Neural progenitor cell (in vitro differentiated cells): ENCODE measurements at regions not wholly inside any gene's neighbourhood (a gene's known extent, or its start where the extent isn't known, plus 50 kb on each side); places are given as distances from the start of the nearest gene placed in this dataset.
"Not testable (repeated sequence)": the region's sequence is repeated elsewhere in the genome, so short reads cannot be mapped to it uniquely, and the experiment has no call there.

Experiments
- DNase-seq: peaks from one replicate; pipeline ENCODE4 v3.0.0-alpha.2; 2016; ENCODE audit warnings: low spot score
- H2AFZ ChIP-seq: fragments of 200-600 bp; sonication (generic); replicated peaks from 2 replicates; pipeline ENCODE4 v1.6.1; 2016; ENCODE audit warnings: antibody characterized with exemption
- H3F3A ChIP-seq: fragments of 200-600 bp; sonication (generic); 2 replicates; pipeline ENCODE4 v1.6.1; 2016; ENCODE audit warnings: antibody characterized with exemption, low read depth
- H3K27ac ChIP-seq: fragments of 200-600 bp; sonication (generic); 2 replicates; pipeline ENCODE4 v1.5.1; 2016; ENCODE audit warnings: mild to moderate bottlenecking
- H3K27me3 ChIP-seq: fragments of 200-600 bp; sonication (generic); 2 replicates; pipeline ENCODE4 v1.6.1; 2016; ENCODE audit warnings: mild to moderate bottlenecking, moderate library complexity
- H3K36me3 ChIP-seq: fragments of 200-600 bp; sonication (generic); 2 replicates; pipeline ENCODE4 v1.5.1; 2016
- H3K4me1 ChIP-seq: fragments of 200-600 bp; sonication (generic); 2 replicates; pipeline ENCODE4 v1.6.1; 2016; ENCODE audit warnings: mixed run types
- H3K4me2 ChIP-seq: fragments of 200-600 bp; sonication (generic); 2 replicates; pipeline ENCODE4 v1.6.1; 2016
- H3K4me3 ChIP-seq: fragments of 200-600 bp; sonication (generic); 2 replicates; pipeline ENCODE4 v1.5.1; 2016
- H3K79me2 ChIP-seq: fragments of 200-600 bp; sonication (generic); 2 replicates; pipeline ENCODE4 v1.6.1; 2016; ENCODE audit warnings: low read depth
- H3K9ac ChIP-seq: fragments of 200-600 bp; sonication (generic); 2 replicates; pipeline ENCODE4 v1.6.1; 2016
- H3K9me3 ChIP-seq: fragments of 200-600 bp; sonication (generic); 2 replicates; pipeline ENCODE4 v1.5.1; 2016; ENCODE audit warnings: low read depth
- H4K20me1 ChIP-seq: fragments of 200-600 bp; sonication (generic); 2 replicates; pipeline ENCODE4 v1.6.1; 2016; ENCODE audit warnings: low read depth
- H3K27ac Mint-ChIP-seq: 3 replicates; pipeline ENCODE4 v1.8.0; 2021; ENCODE audit warnings: mixed read lengths
- H3K27me3 Mint-ChIP-seq: 2 replicates; pipeline ENCODE4 v1.8.0; 2022; ENCODE audit warnings: low read depth, mild to moderate bottlenecking, inconsistent platforms, moderate library complexity, mixed read lengths; ENCODE audit not compliant: insufficient read depth
- H3K36me3 Mint-ChIP-seq: 3 replicates; pipeline ENCODE4 v1.8.0; 2021; ENCODE audit warnings: mixed read lengths
- H3K4me1 Mint-ChIP-seq: 3 replicates; pipeline ENCODE4 v1.8.0; 2021; ENCODE audit warnings: mixed read lengths
- H3K4me3 Mint-ChIP-seq: 3 replicates; pipeline ENCODE4 v1.8.0; 2021; ENCODE audit warnings: mild to moderate bottlenecking, moderate library complexity, mixed read lengths
- H3K9me3 Mint-ChIP-seq: 3 replicates; pipeline ENCODE4 v1.8.0; 2020; ENCODE audit warnings: mixed read lengths

- H3K4me1 Mint-ChIP-seq, H3K9ac ChIP-seq, H3K4me3 Mint-ChIP-seq, H3K27ac Mint-ChIP-seq, H3K4me2 ChIP-seq, H2AFZ ChIP-seq, H3K27me3 Mint-ChIP-seq, H3K9me3 ChIP-seq, H3K36me3 Mint-ChIP-seq, DNase-seq, H3K27ac ChIP-seq, H3K79me2 ChIP-seq, H3K36me3 ChIP-seq, H4K20me1 ChIP-seq, H3K4me3 ChIP-seq, H3K27me3 ChIP-seq, H3F3A ChIP-seq, H3K4me1 ChIP-seq, H3K9me3 Mint-ChIP-seq: not testable (repeated sequence)
Observed at GRCh38 chr13:52298079-52298661, 107.8 kb downstream of the THSD1 start.

GRCh38 chr13:52288891-52289290 is 117.1 kb downstream of the THSD1 start:
- H3K4me1 Mint-ChIP-seq, H3K9ac ChIP-seq, H3K27ac ChIP-seq, H3K4me3 ChIP-seq, H3K27me3 Mint-ChIP-seq, H3K9me3 ChIP-seq, H3F3A ChIP-seq, H3K9me3 Mint-ChIP-seq, H3K79me2 ChIP-seq, H3K4me3 Mint-ChIP-seq, H3K4me1 ChIP-seq, H3K27me3 ChIP-seq, H3K36me3 Mint-ChIP-seq, H3K27ac Mint-ChIP-seq, H4K20me1 ChIP-seq, H3K4me2 ChIP-seq, H3K36me3 ChIP-seq, H2AFZ ChIP-seq, DNase-seq: not testable (repeated sequence)

- H3K4me3 ChIP-seq, H3K36me3 ChIP-seq, H3K36me3 Mint-ChIP-seq, H2AFZ ChIP-seq, H3K9me3 Mint-ChIP-seq, H3K79me2 ChIP-seq, H3K27ac ChIP-seq, H3K9ac ChIP-seq, H3K4me1 ChIP-seq, H3K4me1 Mint-ChIP-seq, H4K20me1 ChIP-seq, H3K27me3 Mint-ChIP-seq, DNase-seq, H3K4me3 Mint-ChIP-seq, H3K27ac Mint-ChIP-seq, H3K27me3 ChIP-seq, H3F3A ChIP-seq, H3K9me3 ChIP-seq, H3K4me2 ChIP-seq: not testable (repeated sequence)
Observed at GRCh38 chr13:52281387-52281786, 122.0 kb upstream of the NEK3 start.

DNA sequence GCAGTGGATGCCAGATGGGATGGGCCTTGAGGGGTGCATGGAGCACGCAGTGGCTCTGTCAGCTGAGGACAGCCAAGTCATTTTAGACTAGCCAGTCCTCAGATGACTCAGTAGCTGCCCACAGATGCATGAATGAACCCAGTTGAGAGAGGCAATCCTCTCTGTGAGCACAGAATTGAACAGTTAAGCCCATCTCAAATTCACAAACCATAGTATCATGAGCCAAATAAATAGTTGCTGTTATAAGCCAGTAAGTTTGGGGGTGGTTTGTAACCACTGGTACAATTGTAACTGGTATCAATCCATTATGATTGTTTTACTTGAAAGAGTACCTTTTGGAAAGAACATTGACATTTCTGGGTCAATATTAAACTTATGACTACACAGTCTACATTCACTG is 120.0 kb upstream of the NEK3 start:
- not testable (repeated sequence) for H3K9me3 ChIP-seq, H3K27me3 ChIP-seq, H3K9me3 Mint-ChIP-seq, H3K36me3 Mint-ChIP-seq, H3K79me2 ChIP-seq, H3F3A ChIP-seq, H3K27ac ChIP-seq, H3K4me2 ChIP-seq, H4K20me1 ChIP-seq, H2AFZ ChIP-seq, H3K9ac ChIP-seq, H3K27ac Mint-ChIP-seq, H3K27me3 Mint-ChIP-seq, H3K4me1 ChIP-seq, H3K36me3 ChIP-seq, H3K4me3 Mint-ChIP-seq, H3K4me3 ChIP-seq, DNase-seq, H3K4me1 Mint-ChIP-seq

GRCh38 chr13:52254299-52254698 is 94.9 kb upstream of the NEK3 start:
- H3K79me2 ChIP-seq, H3K9me3 Mint-ChIP-seq, H3K27me3 ChIP-seq, H2AFZ ChIP-seq, H3K9me3 ChIP-seq, H4K20me1 ChIP-seq, H3K9ac ChIP-seq, H3K27ac ChIP-seq, H3K36me3 ChIP-seq, H3K4me1 Mint-ChIP-seq, H3K4me2 ChIP-seq, H3K4me3 Mint-ChIP-seq, H3K4me1 ChIP-seq, H3K36me3 Mint-ChIP-seq, H3F3A ChIP-seq, H3K27ac Mint-ChIP-seq, DNase-seq, H3K4me3 ChIP-seq, H3K27me3 Mint-ChIP-seq: not testable (repeated sequence)

DNA sequence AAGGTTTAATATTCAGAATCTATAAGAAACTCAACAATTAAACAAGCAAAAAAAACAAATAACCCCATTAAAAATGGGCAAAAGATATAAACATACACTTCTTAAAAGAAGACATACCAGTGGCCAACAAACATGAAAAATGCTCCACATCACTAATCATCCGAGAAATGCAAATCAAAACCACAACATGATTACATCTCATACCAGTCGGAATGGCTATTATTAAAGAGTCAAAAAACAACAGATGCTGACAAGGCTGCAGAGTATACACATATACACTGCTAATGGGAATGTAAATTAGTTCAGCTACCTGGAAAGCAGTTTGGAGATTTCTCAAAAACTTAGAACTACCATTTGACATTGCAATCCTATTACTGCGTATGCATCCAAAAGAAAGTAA is 81.4 kb upstream of the NEK3 start:
- H3K4me3 Mint-ChIP-seq, H3K4me1 Mint-ChIP-seq, H3K27me3 Mint-ChIP-seq, H3K4me1 ChIP-seq, H3K36me3 Mint-ChIP-seq, H3K27ac Mint-ChIP-seq, H3K27me3 ChIP-seq, H3F3A ChIP-seq, DNase-seq, H3K9ac ChIP-seq, H3K36me3 ChIP-seq, H4K20me1 ChIP-seq, H3K4me3 ChIP-seq, H3K4me2 ChIP-seq, H3K27ac ChIP-seq, H3K9me3 ChIP-seq, H3K79me2 ChIP-seq, H2AFZ ChIP-seq, H3K9me3 Mint-ChIP-seq: not testable (repeated sequence)
